ENCODE measurements at regions not wholly inside any gene's neighbourhood (a gene's known extent, or its start where the extent isn't known, plus 50 kb on each side); places are given as distances from the start of the nearest gene placed in this dataset.

- TF ChIP-seq CTCF (conservative IDR thresholded peaks at IDR 0.05; ENCODE audit: low read depth, low read length) (no peak), EZH2 (IDR thresholded peaks at IDR 0.05; ENCODE audit: borderline replicate concordance, low read depth, low read length, poor library complexity, severe bottlenecking) (no peak)
Measured at GRCh38 chr13:107266657-107267056, 698.7 kb upstream of the ARGLU1 start.

Measured in A673 (cell line).